ENCODE measurements at regions not wholly inside any gene's neighbourhood (a gene's known extent, or its start where the extent isn't known, plus 50 kb on each side); places are given as distances from the start of the nearest gene placed in this dataset.

DNA sequence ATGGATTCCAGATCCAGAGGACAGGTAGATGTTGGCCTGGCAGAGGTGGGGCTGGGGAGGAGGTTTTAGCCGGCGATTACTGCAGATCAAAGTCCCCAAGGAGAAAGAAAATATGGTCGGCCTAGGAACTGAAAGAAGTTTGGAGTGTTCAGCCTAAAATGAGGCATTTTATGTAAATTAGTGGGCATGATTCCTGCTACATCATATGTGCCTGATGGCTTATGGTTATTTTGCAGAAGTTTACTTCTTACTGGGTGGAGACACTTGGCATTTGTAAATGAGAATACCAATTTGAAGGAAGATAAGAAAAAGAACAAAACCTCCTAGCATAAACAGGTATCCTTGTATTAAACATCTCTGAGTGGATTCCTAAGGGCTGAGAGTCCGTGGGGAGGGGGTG is 149.3 kb downstream of the FOXL1 start:
- TF ChIP-seq, protein P1, sequence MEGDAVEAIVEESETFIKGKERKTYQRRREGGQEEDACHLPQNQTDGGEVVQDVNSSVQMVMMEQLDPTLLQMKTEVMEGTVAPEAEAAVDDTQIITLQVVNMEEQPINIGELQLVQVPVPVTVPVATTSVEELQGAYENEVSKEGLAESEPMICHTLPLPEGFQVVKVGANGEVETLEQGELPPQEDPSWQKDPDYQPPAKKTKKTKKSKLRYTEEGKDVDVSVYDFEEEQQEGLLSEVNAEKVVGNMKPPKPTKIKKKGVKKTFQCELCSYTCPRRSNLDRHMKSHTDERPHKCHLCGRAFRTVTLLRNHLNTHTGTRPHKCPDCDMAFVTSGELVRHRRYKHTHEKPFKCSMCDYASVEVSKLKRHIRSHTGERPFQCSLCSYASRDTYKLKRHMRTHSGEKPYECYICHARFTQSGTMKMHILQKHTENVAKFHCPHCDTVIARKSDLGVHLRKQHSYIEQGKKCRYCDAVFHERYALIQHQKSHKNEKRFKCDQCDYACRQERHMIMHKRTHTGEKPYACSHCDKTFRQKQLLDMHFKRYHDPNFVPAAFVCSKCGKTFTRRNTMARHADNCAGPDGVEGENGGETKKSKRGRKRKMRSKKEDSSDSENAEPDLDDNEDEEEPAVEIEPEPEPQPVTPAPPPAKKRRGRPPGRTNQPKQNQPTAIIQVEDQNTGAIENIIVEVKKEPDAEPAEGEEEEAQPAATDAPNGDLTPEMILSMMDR (conservative IDR thresholded peaks at IDR 0.05; ENCODE audit: low read length), result no peak
- TF ChIP-seq EZH2phosphoT487 (IDR thresholded peaks at IDR 0.05; ENCODE audit: borderline replicate concordance, low read depth, low read length), result no peak

Measured in OCI-LY7 (cell line).